ENCODE measurements at regions not wholly inside any gene's neighbourhood (a gene's known extent, or its start where the extent isn't known, plus 50 kb on each side); places are given as distances from the start of the nearest gene placed in this dataset.
A peak's percentile ranks its signal among the peaks of the same experiment; 100 is the strongest.

DNA sequence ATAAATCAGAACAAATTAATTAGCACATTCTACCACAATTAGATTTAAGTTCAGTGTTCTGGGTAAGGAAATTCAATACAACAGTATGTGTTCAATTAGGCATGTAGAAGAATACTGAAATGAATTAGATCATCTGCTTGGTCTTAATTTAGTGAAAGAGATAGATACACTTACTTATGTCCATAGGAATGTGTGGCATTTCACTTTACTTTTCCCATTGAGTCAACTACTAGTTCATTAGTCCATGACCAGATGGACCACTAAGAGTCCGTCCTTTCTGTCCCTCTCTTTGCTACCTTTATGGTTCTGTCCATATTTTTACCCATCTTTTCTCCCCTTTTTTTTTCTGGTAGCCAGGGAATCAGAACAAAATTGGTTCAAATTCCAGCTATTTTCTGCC lies 276.9 kb downstream of the OSTF1 start:
- H3K36me3 Mint-ChIP-seq (ENCODE audit: low read depth) = peaks cover 29% of the 10 kb centered on the region
- H3K27ac Mint-ChIP-seq = no peak overlapping the region
- H3K9me3 Mint-ChIP-seq = peaks cover 33% of the 10 kb centered on the region
- H3K4me1 Mint-ChIP-seq = peaks cover 8% of the 10 kb centered on the region
- TF ChIP-seq, protein P1, sequence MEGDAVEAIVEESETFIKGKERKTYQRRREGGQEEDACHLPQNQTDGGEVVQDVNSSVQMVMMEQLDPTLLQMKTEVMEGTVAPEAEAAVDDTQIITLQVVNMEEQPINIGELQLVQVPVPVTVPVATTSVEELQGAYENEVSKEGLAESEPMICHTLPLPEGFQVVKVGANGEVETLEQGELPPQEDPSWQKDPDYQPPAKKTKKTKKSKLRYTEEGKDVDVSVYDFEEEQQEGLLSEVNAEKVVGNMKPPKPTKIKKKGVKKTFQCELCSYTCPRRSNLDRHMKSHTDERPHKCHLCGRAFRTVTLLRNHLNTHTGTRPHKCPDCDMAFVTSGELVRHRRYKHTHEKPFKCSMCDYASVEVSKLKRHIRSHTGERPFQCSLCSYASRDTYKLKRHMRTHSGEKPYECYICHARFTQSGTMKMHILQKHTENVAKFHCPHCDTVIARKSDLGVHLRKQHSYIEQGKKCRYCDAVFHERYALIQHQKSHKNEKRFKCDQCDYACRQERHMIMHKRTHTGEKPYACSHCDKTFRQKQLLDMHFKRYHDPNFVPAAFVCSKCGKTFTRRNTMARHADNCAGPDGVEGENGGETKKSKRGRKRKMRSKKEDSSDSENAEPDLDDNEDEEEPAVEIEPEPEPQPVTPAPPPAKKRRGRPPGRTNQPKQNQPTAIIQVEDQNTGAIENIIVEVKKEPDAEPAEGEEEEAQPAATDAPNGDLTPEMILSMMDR (IDR thresholded peaks at IDR 0.05) = no peak
- peaks cover 9% of the 10 kb centered on the region for H3K27me3 Mint-ChIP-seq (ENCODE audit: low read depth, poor library complexity)
- no peak overlapping the region for H3K4me3 Mint-ChIP-seq
- DNase-seq = no peak

DNA sequence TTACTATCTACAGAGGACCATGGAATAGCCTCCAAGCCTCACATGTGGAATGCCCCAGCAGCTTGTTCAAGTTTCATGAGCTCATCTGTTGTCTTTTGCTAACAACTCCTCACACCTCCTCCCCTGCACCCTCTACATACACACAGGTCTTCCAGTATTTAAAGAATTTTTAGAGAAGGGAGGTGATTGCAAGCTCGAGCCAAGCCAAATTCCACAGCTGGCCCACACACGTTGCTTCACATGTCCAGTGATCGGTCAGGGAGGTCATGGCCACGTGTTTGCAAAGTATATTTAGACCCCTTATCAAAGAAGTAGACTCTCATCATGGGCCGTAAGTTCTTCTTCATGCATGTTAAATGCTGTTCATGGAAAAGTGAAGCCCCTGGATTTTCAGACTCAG lies 281.7 kb downstream of the OSTF1 start:
- Mint-ChIP-seq H3K4me3 (no peak overlapping the region), H3K4me1 (peaks cover 11% of the 10 kb centered on the region), H3K27me3 (ENCODE audit: low read depth, poor library complexity) (peaks cover 2% of the 10 kb centered on the region), H3K36me3 (ENCODE audit: low read depth) (peaks cover 3% of the 10 kb centered on the region), H3K27ac (no peak overlapping the region), H3K9me3 (peaks cover 3% of the 10 kb centered on the region)
- TF ChIP-seq, protein P1 (IDR thresholded peaks at IDR 0.05) = no peak
- DNase-seq = peak; percentile 5

DNA sequence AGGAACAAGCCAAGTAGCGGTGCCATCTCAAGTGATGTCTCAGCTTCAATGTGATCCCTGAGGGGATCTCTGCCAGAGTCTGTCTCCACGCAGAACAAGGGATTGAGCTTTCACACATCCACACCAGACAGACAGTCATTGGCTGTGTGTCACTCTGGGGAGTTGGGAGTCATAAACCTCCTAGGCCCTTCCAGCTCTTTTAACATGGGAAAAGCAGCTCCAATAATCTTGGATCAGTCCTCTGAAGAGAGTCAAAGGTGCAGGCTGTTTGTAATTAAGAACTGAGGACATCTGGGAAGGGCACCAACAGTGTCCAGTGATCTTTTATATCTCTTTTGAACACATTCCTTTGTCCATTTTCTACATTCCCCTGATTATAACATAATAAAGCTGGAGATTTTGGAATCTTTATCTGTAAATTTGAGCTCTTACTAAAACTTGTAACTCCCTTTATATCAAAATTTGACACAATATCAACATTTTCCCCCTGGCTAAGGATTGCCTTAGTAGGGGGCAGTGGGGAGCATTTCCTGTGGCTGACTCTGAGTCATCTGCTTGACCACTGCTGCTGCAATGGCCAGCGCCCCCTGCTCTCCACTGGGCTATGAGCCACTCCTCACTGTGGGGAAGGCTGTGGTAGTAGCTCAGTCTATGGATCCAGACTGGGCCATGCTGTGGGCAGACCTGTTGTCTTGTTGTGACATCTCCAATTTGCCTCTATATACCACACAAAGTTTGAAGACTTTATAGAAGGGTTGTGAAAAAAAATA lies 284.4 kb downstream of the OSTF1 start:
- Mint-ChIP-seq H3K4me3 (no peak overlapping the region), H3K9me3 (peaks cover 8% of the 10 kb centered on the region), H3K27ac (no peak overlapping the region), H3K27me3 (ENCODE audit: low read depth, poor library complexity) (peaks cover 8% of the 10 kb centered on the region), H3K4me1 (peaks cover 24% of the 10 kb centered on the region), H3K36me3 (ENCODE audit: low read depth) (no peaks in the 10 kb centered on the region)
- DNase-seq = no peak
- TF ChIP-seq, protein P1 (IDR thresholded peaks at IDR 0.05) = no peak

DNA sequence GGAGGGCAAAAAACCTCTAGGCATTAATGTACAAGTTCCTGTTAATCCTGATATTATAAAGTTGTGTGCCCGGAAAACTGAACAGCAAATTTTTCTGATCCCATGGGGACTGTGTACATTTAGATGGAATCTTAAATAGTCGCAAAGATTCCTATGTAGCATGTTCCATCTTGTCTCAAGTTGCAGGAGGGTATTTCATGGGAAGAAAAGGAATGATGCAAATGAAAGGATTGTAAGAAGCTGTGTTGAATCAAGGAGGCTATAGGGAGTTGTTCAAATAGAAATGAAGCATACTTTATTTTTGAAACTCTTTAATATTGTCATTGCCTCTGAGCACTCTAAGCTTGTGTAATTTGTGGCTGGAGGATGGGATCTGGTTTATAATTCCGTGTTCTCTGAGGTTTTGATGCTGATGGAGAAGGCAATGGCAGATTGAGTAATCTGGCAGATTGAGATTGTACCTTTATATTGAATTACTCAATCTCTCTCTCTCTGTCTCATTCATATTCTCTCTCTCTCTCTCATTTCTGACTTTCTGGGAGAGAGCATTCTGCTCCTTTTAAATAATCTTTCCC lies 288.5 kb downstream of the OSTF1 start:
- no peak overlapping the region for H3K27ac Mint-ChIP-seq
- H3K36me3 Mint-ChIP-seq (ENCODE audit: low read depth) = no peaks in the 10 kb centered on the region
- TF ChIP-seq, protein P1 (IDR thresholded peaks at IDR 0.05) = no peak
- no peak overlapping the region for H3K4me3 Mint-ChIP-seq
- DNase-seq = no peak
- H3K4me1 Mint-ChIP-seq = peaks cover 21% of the 10 kb centered on the region
- H3K9me3 Mint-ChIP-seq = peaks cover 9% of the 10 kb centered on the region
- peaks cover 8% of the 10 kb centered on the region for H3K27me3 Mint-ChIP-seq (ENCODE audit: low read depth, poor library complexity)

DNA sequence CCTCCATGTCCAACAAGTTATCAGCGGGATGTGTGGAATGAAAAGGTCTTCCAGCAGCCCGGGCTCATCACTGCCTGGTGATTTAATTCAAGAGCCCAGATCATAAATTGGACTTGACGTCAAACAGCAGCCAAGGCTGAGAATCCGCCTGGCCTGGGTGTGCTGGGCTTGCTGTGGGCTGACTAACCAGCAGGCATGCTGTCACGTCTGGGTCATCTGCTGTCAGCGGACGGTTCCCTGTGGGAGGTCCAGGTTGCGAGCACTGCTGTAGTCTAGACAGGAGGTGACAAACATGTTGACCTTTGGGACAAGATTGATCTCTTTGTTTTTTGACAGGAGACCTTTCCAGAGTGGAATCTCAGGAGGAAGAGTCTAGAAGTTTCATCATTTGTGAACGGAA lies 289.7 kb downstream of the OSTF1 start:
- H3K27ac Mint-ChIP-seq = peak overlapping the region; percentile 86
- peaks cover 8% of the 10 kb centered on the region for H3K27me3 Mint-ChIP-seq (ENCODE audit: low read depth, poor library complexity)
- peaks cover 6% of the 10 kb centered on the region for H3K36me3 Mint-ChIP-seq (ENCODE audit: low read depth)
- H3K4me3 Mint-ChIP-seq = no peak overlapping the region
- peaks cover 20% of the 10 kb centered on the region for H3K9me3 Mint-ChIP-seq
- peaks cover 21% of the 10 kb centered on the region for H3K4me1 Mint-ChIP-seq
- peak; percentile 65 for DNase-seq
- TF ChIP-seq, protein P1 (IDR thresholded peaks at IDR 0.05) = no peak

DNA sequence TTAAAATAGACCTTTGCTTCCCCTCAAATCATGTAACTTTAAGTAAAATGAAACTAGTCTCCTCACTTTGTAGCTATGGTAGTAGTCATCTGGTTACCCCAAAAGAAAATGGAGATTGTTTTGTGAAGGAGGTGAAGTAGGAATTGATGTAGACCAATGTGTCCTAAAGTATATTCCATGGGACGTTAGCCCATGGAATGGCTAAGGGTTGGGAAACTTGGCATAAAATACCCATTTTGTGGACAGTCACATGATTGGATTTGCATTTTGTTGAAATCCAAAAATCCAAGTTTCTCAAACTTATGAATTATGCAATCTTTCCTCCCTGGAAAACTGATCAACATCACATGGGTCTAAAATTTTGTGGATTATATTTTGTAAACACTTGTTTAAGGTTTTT lies 290.6 kb downstream of the OSTF1 start:
- Mint-ChIP-seq H3K4me1 (peaks cover 21% of the 10 kb centered on the region), H3K4me3 (no peak overlapping the region), H3K9me3 (peaks cover 28% of the 10 kb centered on the region), H3K27me3 (ENCODE audit: low read depth, poor library complexity) (peaks cover 8% of the 10 kb centered on the region), H3K36me3 (ENCODE audit: low read depth) (peaks cover 6% of the 10 kb centered on the region), H3K27ac (no peak overlapping the region)
- TF ChIP-seq, protein P1 (IDR thresholded peaks at IDR 0.05) = no peak
- DNase-seq = no peak

All from nephron progenitor cell (in vitro differentiated cells).